ENCODE measurements at regions not wholly inside any gene's neighbourhood (a gene's known extent, or its start where the extent isn't known, plus 50 kb on each side); places are given as distances from the start of the nearest gene placed in this dataset.

DNA sequence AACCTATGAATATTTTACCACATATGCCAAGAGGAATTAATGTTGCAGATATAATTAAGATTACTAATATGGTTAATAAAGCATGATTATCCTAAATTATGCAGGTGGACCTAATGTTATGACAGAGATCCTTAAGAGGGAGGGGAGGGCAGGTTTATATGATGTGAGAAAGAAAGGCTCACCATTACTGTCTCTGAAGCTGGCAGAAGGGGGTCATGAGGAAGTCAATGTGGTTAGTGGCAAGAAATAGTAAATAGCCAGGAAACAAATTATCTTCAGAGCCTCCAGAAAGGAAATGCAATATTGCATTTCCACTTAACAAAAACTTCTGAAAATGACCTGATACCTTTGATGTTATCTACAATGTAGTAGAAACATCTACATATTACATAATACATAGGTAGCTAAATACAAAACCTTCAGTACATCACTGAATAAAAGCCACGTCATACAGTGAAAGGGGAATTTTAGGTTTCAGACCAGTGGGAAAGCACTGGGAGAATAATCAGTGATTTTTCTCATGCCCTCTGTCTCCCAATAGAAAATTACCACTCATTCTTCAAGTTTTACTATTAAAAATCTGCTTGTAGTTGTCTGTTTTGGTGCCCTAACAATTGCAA lies 609.2 kb downstream of the SPOCK3 start:
- H3K4me3 ChIP-seq (ENCODE audit: low read depth, low read length): no peak overlapping the region
- peak; percentile 13 for DNase-seq (ENCODE audit: low read depth)
- TF ChIP-seq, protein P1, sequence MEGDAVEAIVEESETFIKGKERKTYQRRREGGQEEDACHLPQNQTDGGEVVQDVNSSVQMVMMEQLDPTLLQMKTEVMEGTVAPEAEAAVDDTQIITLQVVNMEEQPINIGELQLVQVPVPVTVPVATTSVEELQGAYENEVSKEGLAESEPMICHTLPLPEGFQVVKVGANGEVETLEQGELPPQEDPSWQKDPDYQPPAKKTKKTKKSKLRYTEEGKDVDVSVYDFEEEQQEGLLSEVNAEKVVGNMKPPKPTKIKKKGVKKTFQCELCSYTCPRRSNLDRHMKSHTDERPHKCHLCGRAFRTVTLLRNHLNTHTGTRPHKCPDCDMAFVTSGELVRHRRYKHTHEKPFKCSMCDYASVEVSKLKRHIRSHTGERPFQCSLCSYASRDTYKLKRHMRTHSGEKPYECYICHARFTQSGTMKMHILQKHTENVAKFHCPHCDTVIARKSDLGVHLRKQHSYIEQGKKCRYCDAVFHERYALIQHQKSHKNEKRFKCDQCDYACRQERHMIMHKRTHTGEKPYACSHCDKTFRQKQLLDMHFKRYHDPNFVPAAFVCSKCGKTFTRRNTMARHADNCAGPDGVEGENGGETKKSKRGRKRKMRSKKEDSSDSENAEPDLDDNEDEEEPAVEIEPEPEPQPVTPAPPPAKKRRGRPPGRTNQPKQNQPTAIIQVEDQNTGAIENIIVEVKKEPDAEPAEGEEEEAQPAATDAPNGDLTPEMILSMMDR (IDR thresholded peaks at IDR 0.05; ENCODE audit: insufficient read depth, low read depth, low read length, missing control alignments): no peak

DNA sequence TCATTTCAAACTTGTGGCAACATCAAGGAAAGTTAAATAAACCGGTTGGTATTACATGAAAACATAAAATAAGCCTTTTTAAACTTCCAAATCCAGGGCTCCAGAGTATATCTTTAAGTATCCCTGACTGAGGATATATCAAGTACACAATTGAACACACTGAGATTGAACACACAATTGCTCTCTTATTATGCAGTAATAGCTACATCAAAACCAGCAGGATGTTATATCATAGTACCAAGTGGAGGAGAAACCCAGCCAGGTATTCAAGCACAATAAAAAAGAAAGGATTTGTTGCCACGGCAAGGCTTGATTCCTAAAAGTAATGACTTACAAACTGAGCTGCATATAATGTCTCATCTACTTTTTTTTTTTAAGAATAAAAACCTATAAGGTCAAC lies 605.8 kb downstream of the SPOCK3 start:
- TF ChIP-seq, protein P1 (IDR thresholded peaks at IDR 0.05; ENCODE audit: insufficient read depth, low read depth, low read length, missing control alignments): no peak
- DNase-seq (ENCODE audit: low read depth): no peak
- H3K4me3 ChIP-seq (ENCODE audit: low read depth, low read length): no peak overlapping the region

DNA sequence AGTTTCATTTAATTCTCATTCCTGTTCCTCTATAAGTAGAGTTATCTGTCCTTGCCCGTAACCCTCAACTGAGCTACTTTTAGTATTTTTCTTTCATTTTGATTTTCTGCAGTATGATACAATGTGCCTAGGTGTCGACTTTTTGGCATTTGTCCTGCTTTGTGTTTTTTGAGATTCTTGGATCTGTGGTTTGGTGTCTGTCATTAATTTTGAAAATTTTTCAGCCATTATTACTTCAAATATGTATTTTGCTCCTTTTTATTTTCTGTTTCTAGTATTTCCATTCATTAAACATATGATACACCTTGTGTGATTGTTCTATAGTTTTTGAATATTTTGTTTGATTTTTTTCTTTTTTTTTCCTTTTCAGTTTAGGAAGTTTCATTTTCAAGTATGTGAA lies 598.9 kb downstream of the SPOCK3 start:
- TF ChIP-seq, protein P1 (IDR thresholded peaks at IDR 0.05; ENCODE audit: insufficient read depth, low read depth, low read length, missing control alignments): no peak
- H3K4me3 ChIP-seq (ENCODE audit: low read depth, low read length): no peak overlapping the region
- no peak for DNase-seq (ENCODE audit: low read depth)

DNA sequence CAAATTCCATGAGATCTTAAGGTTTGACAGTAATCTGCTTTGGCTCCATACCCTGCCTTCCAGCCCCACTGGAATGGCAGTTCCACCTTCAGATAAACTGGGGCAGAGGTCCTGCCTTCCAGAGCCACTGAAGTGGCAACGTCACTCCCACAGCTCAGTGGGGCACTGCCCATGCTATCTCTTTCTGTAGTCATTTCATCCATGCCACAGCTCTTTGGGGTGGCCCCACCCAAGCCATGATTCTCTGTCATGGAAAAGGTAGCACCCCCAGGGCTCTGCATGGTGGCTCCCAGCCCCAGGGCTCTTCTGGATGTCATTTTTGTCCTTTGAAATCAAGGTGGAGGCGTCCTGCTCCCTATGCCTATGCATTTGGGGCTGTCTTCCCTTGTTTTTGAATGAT lies 596.5 kb downstream of the SPOCK3 start:
- TF ChIP-seq, protein P1 (IDR thresholded peaks at IDR 0.05; ENCODE audit: insufficient read depth, low read depth, low read length, missing control alignments): no peak
- DNase-seq (ENCODE audit: low read depth): no peak
- H3K4me3 ChIP-seq (ENCODE audit: low read depth, low read length): no peak overlapping the region

DNA sequence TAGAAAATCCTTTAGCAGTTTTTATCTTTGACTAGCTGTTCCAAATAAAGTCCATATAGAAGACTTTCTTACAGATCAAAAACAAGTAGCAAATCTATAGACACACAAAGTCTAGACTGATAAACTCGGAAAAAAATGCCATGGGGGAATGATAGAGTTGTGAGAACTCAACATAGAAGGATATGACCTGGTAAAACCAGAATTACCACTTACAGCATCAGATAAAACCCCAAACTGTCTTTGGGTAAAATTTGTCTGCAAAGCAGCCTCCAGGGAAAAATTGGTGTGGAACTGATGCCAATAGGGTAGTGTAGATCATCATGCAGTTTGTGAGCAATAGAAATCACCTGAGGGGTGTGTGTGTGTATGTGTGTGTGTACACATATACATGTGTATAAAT lies 579.1 kb downstream of the SPOCK3 start:
- TF ChIP-seq, protein P1 (IDR thresholded peaks at IDR 0.05; ENCODE audit: insufficient read depth, low read depth, low read length, missing control alignments): no peak
- no peak for DNase-seq (ENCODE audit: low read depth)
- H3K4me3 ChIP-seq (ENCODE audit: low read depth, low read length): no peak overlapping the region

DNA sequence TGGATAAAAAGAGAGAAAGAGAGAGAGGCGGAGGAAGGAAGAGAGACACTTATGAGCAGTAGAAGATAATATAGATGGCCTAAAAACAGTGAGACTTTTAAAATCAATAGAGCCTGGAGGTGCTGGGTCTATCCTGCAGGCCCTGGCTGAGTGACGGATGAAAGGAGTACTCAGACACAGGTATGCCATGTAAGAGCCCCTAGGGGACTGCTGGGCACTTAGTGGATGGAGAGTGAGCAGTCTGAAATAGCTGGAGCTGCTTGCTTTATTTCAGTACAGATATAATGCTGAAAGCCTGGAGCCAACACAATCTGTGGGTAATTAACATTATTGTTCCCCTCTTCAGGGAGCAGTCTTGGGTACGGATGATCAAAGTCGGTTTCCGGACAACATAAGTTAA lies 578.6 kb downstream of the SPOCK3 start:
- no peak for DNase-seq (ENCODE audit: low read depth)
- TF ChIP-seq, protein P1 (IDR thresholded peaks at IDR 0.05; ENCODE audit: insufficient read depth, low read depth, low read length, missing control alignments): no peak
- no peak overlapping the region for H3K4me3 ChIP-seq (ENCODE audit: low read depth, low read length)

DNA sequence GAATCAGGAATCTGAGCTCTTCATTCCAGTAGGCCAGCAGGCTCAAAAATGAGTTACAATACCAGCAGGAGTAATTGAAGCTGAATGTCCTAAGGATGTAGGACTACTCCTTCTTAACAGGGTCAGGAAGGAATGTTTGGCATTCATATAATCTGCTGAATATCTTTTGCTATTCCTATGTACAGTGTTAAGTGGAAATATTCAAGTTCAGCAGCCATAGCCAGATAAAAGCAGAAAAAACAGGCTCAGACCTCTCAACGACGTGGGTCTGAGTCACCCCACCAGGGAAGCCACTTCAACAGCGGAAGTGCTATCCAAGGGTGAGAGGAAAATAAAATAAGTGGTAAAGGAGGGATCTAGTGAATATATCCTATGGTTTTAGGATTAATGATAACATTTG lies 577.0 kb downstream of the SPOCK3 start:
- H3K4me3 ChIP-seq (ENCODE audit: low read depth, low read length): no peak overlapping the region
- DNase-seq (ENCODE audit: low read depth): no peak
- TF ChIP-seq, protein P1 (IDR thresholded peaks at IDR 0.05; ENCODE audit: insufficient read depth, low read depth, low read length, missing control alignments): no peak
